Pancreas (tissue), 10 donors: ENCODE measurements at regions not wholly inside any gene's neighbourhood (a gene's known extent, or its start where the extent isn't known, plus 50 kb on each side); places are given as distances from the start of the nearest gene placed in this dataset.

Experiments
- ATAC-seq, 4 donors: fragments of 200-7000 bp; cut with Tn5 transposase; one replicate each; pipeline versions ENCODE4 v1.8.0 to v1.9.1; 2020; ENCODE audit warnings: mild to moderate bottlenecking in 4 of 4, moderate library complexity in 4 of 4
- DNase-seq, 6 donors: peaks; one replicate each; pipeline ENCODE4 v3.0.0-alpha.2; 2020
- FAIRE-seq: peaks from 2 replicates; lab custom pipeline; 2012; peaks lifted over from hg19 to GRCh38; lab: Jason Lieb, UNC
- H3K27ac ChIP-seq, 4 donors: fragments of 200-600 bp; sonication (generic); 1 replicate in 3 of 4; 2 replicates in 1 of 4; pipeline versions ENCODE4 v1.5.0 to v1.8.0; 2020
- H3K27me3 ChIP-seq, 4 donors: fragments of 200-600 bp; one replicate each; pipeline ENCODE4 v1.8.0; 2021
- H3K36me3 ChIP-seq, 3 donors: fragments of 200-600 bp; sonication (generic) in 1 of 3; one replicate each; pipeline versions ENCODE4 v1.5.0 to v1.8.0; 2020 to 2021
- H3K4me1 ChIP-seq, 3 donors: fragments of 200-600 bp; one replicate each; pipeline ENCODE4 v1.8.0; 2021
- H3K4me3 ChIP-seq, 4 donors: fragments of 200-600 bp; sonication (generic) in 2 of 4; one replicate each; pipeline versions ENCODE4 v1.5.0 to v1.8.0; 2020 to 2021
- H3K9me3 ChIP-seq, 4 donors: fragments of 200-600 bp; one replicate each; pipeline ENCODE4 v1.8.0; 2021
- CTCF ChIP-seq, 4 donors: fragments of 200-600 bp; sonication (generic) in 3 of 4; IDR thresholded peaks; one replicate each; pipeline versions ENCODE4 v1.5.0 to v1.8.0; 2021; ENCODE audit warnings: antibody characterized with exemption in 4 of 4
- WGBS, 2 donors: extraction: QIAGEN DNeasy Blood & Tissue Kit; methylation state at CpG; one replicate each; pipeline ENCODE4 v1.1.7; 2013; 5-methylcytosine and 5-hydroxymethylcytosine counted together
- intact Hi-C, 3 donors: fragments of 100-400 bp; cut with DNase I; formaldehyde crosslinking; loops; one replicate each; pipeline versions ENCODE4 v1.11.1 to v1.14.2; 2022
- donor health status: healthy with polysubstance abuse.
- donor health status: DM: no; HTN: no; CAD: no; lungs with moderate emphysema.
- donor health status: DM: no; HTN: no; CAD: no.
- donor health status: control.
- donor health status: control.
- donor health status: Bipolar disorder and iron deficiency.
- donor health status: DM: yes; HTN: yes; CAD: no.
- donor health status: DM: no; HTN: no; CAD: no.
- donor health status: DM: no; HTN: no; CAD: no.
- donor health status: DM: yes; HTN: yes; CAD: no.

- H3K4me1 ChIP-seq, result no peaks in the 10 kb centered on the region
- TF ChIP-seq CTCF (IDR thresholded peaks at IDR 0.05), result no peak
- H3K4me3 ChIP-seq, result no peak overlapping the region
- no peaks in the 10 kb centered on the region for H3K36me3 ChIP-seq
- H3K9me3 ChIP-seq, result no peaks in the 10 kb centered on the region
- intact Hi-C loops, result no loop called here
- H3K27ac ChIP-seq, result no peak overlapping the region
- no peaks in the 10 kb centered on the region for H3K27me3 ChIP-seq
- no peak for FAIRE-seq
- 64 to 70% methylated on average over 4 of the region's 4 CpGs for WGBS, 2 donors
- no peak for ATAC-seq
- no peak for DNase-seq
These were observed 576.8 kb downstream of the QKI start for GRCh38 chr6:163991321-163991720.

GRCh38 chr6:163986313-163986712 lies 571.8 kb downstream of the QKI start:
- WGBS, 2 donors, result 47 to 50% methylated on average over 5 of the region's 5 CpGs
- no peak for DNase-seq
- H3K36me3 ChIP-seq, result no peaks in the 10 kb centered on the region
- H3K27me3 ChIP-seq, result no peaks in the 10 kb centered on the region
- peak overlapping the region in 1 of 4 donors; percentile 63 for H3K27ac ChIP-seq
- intact Hi-C loops, result no loop called here
- no peak overlapping the region for H3K4me3 ChIP-seq
- FAIRE-seq, result no peak
- ATAC-seq, result peak in 3 of 4 donors; percentile 20 to 46 (median 41)
- H3K9me3 ChIP-seq, result no peaks in the 10 kb centered on the region
- TF ChIP-seq CTCF (IDR thresholded peaks at IDR 0.05), result no peak
- no peaks in the 10 kb centered on the region for H3K4me1 ChIP-seq

GRCh38 chr6:163985710-163986109 lies 571.2 kb downstream of the QKI start:
- no peak for TF ChIP-seq CTCF (IDR thresholded peaks at IDR 0.05)
- ATAC-seq, result peak; percentile 21 to 84 (median 69)
- no peak overlapping the region for H3K4me3 ChIP-seq
- 51 to 52% methylated on average over 11 of the region's 11 CpGs for WGBS, 2 donors
- H3K36me3 ChIP-seq, result no peaks in the 10 kb centered on the region
- DNase-seq, result peak in 2 of 6 donors; percentile 10 to 25
- no peaks in the 10 kb centered on the region for H3K4me1 ChIP-seq
- peak overlapping the region in 1 of 4 donors; percentile 63 for H3K27ac ChIP-seq
- no peak for FAIRE-seq
- intact Hi-C loops, result no loop called here
- H3K9me3 ChIP-seq, result no peaks in the 10 kb centered on the region
- no peaks in the 10 kb centered on the region for H3K27me3 ChIP-seq

- FAIRE-seq, result no peak
- 83 to 88% methylated on average over 1 of the region's 1 CpG for WGBS, 2 donors
- ATAC-seq, result peak in 1 of 4 donors; percentile 35
- H3K36me3 ChIP-seq, result no peaks in the 10 kb centered on the region
- no peaks in the 10 kb centered on the region for H3K9me3 ChIP-seq
- H3K27ac ChIP-seq, result peak overlapping the region in 1 of 4 donors; percentile 63
- H3K27me3 ChIP-seq, result no peaks in the 10 kb centered on the region
- no peak overlapping the region for H3K4me3 ChIP-seq
- H3K4me1 ChIP-seq, result no peaks in the 10 kb centered on the region
- intact Hi-C loops, result no loop called here
- no peak for TF ChIP-seq CTCF (IDR thresholded peaks at IDR 0.05)
- DNase-seq, result no peak
These were observed 570.5 kb downstream of the QKI start for GRCh38 chr6:163985040-163985439.

- 71 to 76% methylated on average over 9 of the region's 9 CpGs for WGBS, 2 donors
These were observed 569.8 kb downstream of the QKI start for GRCh38 chr6:163984124-163984936.

More at GRCh38 chr6:163984124-163984936, 569.8 kb downstream of the QKI start:
- ATAC-seq, result peak in 1 of 4 donors; percentile 7
- FAIRE-seq, result no peak
- Histone ChIP-seq H3K4me1 (no peaks in the 10 kb centered on the region), H3K36me3 (no peaks in the 10 kb centered on the region), H3K4me3 (no peak overlapping the region), H3K27ac (peak overlapping the region in 1 of 4 donors; percentile 29), H3K9me3 (no peaks in the 10 kb centered on the region), H3K27me3 (no peaks in the 10 kb centered on the region)
- no peak for DNase-seq
- TF ChIP-seq CTCF (IDR thresholded peaks at IDR 0.05), result no peak
- intact Hi-C loops, result no loop called here
